HG03378 (cell line): ENCODE measurements at regions not wholly inside any gene's neighbourhood (a gene's known extent, or its start where the extent isn't known, plus 50 kb on each side); places are given as distances from the start of the nearest gene placed in this dataset.

Experiments
- ATAC-seq: cut with Tn5 transposase; IDR thresholded peaks from one replicate; pipeline ENCODE4 v1.9.1; 2021; ENCODE audit warnings: mild to moderate bottlenecking, moderate library complexity; ENCODE audit not compliant: unreplicated experiment

DNA sequence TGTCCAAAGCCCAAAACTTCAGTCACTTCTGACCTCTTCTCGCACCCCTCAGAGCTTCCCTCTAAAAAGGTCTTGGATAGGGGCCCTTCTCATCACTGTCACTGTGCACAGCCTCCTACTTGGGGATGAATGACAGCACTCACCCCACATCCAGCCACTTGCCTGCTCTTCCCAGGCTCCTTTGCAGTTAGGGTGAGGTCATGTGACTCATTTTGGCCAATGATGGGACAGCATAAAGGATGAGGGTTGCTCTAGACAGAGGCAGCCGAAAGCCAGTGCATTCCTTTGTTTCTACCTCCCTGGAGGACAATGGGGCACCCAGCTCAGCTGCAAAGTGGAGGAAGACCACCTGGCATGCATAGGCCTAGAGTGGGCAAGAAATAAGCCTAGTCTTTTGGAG, 1413.3 kb downstream of the TBC1D22A start:
- no peak for ATAC-seq

- no peak for ATAC-seq
Measured at GRCh38 chr22:48173773-48174160, 1411.3 kb downstream of the TBC1D22A start.

GRCh38 chr22:48173061-48173772, 1410.8 kb downstream of the TBC1D22A start:
- no peak for ATAC-seq

- ATAC-seq, result no peak
Measured at GRCh38 chr22:48171271-48171691, 1408.8 kb downstream of the TBC1D22A start.

DNA sequence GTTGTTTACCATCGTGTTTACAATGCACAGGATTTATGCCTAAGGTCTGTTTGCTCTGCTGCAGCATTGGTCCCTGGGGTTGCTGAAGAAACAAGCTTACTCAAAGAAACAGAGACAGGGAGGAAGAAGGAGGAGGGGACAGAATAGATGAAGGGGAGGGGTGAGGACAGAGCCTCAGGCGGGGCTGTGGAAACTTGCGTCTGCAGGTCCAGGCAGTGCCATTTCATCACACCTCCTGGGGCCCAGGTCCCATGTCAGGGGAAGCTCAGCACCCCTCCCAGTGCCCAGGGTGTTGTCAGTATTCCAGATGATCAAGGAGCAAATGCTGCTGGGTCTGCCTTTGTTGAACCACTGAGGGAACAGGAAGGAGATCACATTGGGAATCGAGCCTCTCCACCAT, 1406.8 kb downstream of the TBC1D22A start:
- ATAC-seq, result no peak

DNA sequence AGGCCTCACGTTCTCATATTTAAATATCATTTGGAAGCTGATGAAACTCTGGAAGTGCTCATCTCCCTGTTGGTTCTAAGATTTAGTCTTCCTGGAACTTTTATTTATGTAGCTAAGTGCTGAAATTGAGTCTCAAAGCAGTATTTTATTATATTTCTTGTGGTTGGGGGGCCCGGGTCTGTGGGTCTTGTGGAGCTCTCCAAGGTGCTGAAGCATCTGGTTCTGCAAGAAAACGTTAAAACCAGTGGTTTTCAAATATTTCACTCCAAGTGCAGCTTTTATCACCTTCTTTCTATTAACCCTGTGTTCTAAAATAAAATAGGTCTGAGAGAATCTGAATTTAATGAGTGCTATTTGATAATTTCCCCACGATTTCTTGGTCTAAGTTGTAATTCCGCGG, 1404.8 kb downstream of the TBC1D22A start:
- no peak for ATAC-seq

- ATAC-seq, result no peak
Measured at GRCh38 chr22:48161298-48161697, 1398.8 kb downstream of the TBC1D22A start.

GRCh38 chr22:48157676-48158075, 1395.2 kb downstream of the TBC1D22A start:
- no peak for ATAC-seq

DNA sequence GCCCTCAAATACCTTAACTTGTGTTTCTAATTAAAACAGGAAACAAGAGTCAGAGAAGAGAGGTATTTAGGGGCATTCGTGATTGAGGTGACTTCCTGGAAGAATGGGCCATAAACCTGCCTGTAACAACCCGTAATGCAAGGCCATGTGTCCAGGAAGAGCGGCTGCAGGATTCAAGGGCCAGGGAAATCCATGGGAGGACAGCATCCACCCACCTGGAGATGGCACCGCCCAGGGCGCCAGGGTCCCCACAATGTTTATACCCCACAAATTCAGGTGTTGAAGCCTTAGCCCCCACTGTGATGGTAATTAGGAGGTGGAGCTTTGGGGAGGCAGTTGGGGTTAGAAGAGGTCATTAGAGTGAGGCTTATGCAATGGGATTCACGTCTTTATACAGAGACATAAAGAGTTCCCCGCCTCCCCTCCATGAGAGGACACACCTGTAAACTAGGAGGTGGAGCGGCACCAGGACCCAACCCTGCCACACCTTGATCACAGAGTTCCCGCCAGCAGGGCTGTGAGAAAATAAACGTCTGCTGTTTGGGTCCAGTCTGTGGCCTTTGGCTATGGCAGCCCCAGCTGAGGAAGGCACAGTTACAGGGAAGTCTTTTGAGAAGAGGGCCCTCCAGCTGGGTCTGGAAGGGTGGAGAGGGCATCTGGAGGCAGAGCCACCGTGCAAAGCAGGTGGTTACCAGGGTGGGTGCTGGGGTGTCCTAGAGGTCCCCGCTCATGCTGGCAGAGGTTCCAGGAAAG, 1394.3 kb downstream of the TBC1D22A start:
- no peak for ATAC-seq

- ATAC-seq, result no peak
Measured at GRCh38 chr22:48155446-48155845, 1393.0 kb downstream of the TBC1D22A start.

DNA sequence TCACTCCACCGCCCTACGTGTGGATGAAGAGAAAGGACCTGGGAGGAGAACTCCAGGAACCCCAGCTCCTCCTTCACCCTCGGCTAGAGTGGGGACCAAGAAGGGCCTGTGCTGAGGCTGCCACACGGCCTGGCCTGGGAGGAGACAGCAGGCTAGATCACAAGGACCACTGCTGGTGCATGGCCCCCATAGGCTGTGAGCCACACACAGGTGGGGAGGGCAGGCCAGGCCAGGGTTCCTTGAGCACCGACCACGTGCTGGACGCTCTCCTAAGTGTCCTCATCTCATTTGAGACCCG, 1392.4 kb downstream of the TBC1D22A start:
- ATAC-seq, result no peak

- no peak for ATAC-seq
Measured at GRCh38 chr22:48154169-48154942, 1391.9 kb downstream of the TBC1D22A start.

GRCh38 chr22:48153726-48154125, 1391.3 kb downstream of the TBC1D22A start:
- ATAC-seq, result no peak

GRCh38 chr22:48152916-48153315, 1390.5 kb downstream of the TBC1D22A start:
- no peak for ATAC-seq

GRCh38 chr22:48152164-48152775, 1389.8 kb downstream of the TBC1D22A start:
- ATAC-seq, result no peak

- ATAC-seq, result no peak
Measured at GRCh38 chr22:48151641-48152040, 1389.2 kb downstream of the TBC1D22A start.

GRCh38 chr22:48147831-48148230, 1385.4 kb downstream of the TBC1D22A start:
- no peak for ATAC-seq

GRCh38 chr22:48147404-48147803, 1385.0 kb downstream of the TBC1D22A start:
- ATAC-seq, result no peak

- ATAC-seq, result no peak
Measured at GRCh38 chr22:48146426-48146825, 1384.0 kb downstream of the TBC1D22A start.

GRCh38 chr22:48145738-48146137, 1383.3 kb downstream of the TBC1D22A start:
- no peak for ATAC-seq

DNA sequence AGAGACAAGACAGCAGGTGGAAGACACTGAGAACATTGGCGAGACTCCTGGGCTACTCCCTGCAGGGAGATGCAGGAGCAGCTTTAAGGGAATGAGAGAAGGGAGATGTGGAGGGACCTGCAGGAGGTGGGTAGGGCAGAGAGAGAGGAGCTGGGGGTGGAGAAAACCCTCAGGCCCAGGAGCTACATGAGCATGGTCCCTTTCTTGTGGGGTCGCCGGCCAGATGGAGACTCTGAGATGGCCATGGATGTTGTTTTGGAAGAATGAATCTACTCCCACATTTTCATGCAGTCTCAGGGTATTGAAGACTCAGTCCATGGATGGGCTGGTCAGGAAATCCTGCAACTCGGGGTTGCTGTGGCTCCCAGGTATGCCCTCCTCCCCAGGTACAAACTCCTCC, 1381.9 kb downstream of the TBC1D22A start:
- no peak for ATAC-seq
